ENCODE measurements at regions not wholly inside any gene's neighbourhood (a gene's known extent, or its start where the extent isn't known, plus 50 kb on each side); places are given as distances from the start of the nearest gene placed in this dataset.

GRCh38 chr3:95037927-95038326, 975.1 kb downstream of the NSUN3 start (continued):
- TF ChIP-seq ARID4B (CRISPR knock-in tag; IDR thresholded peaks at IDR 0.05; ENCODE audit: borderline replicate concordance) (no peak), TEAD1 (CRISPR knock-in tag; IDR thresholded peaks at IDR 0.05) (no peak)
- TF ChIP-seq, protein P1, sequence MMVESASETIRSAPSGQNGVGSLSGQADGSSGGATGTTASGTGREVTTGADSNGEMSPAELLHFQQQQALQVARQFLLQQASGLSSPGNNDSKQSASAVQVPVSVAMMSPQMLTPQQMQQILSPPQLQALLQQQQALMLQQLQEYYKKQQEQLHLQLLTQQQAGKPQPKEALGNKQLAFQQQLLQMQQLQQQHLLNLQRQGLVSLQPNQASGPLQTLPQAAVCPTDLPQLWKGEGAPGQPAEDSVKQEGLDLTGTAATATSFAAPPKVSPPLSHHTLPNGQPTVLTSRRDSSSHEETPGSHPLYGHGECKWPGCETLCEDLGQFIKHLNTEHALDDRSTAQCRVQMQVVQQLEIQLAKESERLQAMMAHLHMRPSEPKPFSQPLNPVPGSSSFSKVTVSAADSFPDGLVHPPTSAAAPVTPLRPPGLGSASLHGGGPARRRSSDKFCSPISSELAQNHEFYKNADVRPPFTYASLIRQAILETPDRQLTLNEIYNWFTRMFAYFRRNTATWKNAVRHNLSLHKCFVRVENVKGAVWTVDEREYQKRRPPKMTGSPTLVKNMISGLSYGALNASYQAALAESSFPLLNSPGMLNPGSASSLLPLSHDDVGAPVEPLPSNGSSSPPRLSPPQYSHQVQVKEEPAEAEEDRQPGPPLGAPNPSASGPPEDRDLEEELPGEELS (CRISPR knock-in tag; IDR thresholded peaks at IDR 0.05), result no peak

GRCh38 chr3:95044101-95044500, 981.2 kb downstream of the NSUN3 start:
- no peak for TF ChIP-seq NR1H2 (CRISPR knock-in tag; IDR thresholded peaks at IDR 0.05)
- TF ChIP-seq EMX1 (CRISPR knock-in tag; IDR thresholded peaks at IDR 0.05), result no peak
- TF ChIP-seq, protein P2, sequence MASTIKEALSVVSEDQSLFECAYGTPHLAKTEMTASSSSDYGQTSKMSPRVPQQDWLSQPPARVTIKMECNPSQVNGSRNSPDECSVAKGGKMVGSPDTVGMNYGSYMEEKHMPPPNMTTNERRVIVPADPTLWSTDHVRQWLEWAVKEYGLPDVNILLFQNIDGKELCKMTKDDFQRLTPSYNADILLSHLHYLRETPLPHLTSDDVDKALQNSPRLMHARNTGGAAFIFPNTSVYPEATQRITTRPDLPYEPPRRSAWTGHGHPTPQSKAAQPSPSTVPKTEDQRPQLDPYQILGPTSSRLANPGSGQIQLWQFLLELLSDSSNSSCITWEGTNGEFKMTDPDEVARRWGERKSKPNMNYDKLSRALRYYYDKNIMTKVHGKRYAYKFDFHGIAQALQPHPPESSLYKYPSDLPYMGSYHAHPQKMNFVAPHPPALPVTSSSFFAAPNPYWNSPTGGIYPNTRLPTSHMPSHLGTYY (CRISPR knock-in tag; IDR thresholded peaks at IDR 0.05), result no peak
- no peak for TF ChIP-seq JAZF1 (CRISPR knock-in tag; IDR thresholded peaks at IDR 0.05)
- Mint-ChIP-seq H3K27me3 (ENCODE audit: low read depth) (no peaks in the 10 kb centered on the region), H3K4me3 (no peak overlapping the region), H3K27ac (no peak overlapping the region), H3K9me3 (no peaks in the 10 kb centered on the region), H3K36me3 (no peaks in the 10 kb centered on the region), H3K4me1 (no peaks in the 10 kb centered on the region)
- ATAC-seq (no peak), DNase-seq (ENCODE audit: low spot score) (no peak)
- CTCF ChIA-PET, result no interaction called here
- POLR2A ChIA-PET, result no interaction called here

DNA sequence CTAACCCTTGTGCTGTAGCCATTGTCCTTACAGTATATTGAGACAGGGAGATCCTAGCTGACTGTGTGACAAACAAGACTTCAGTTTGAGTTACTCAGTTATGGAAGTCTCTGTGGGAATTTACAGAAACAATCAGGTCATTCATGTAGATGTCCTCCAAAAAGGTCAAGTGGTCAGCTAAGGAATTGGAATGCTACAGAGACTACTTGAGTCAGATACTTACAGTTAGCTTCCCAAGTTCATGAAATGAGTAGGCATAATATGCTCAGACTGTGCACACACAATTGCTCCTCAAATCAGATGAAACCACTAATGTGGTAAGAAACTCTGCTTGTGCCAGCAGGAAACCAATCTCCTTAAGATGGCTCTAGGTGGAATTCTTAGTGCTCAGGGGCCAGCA, 985.7 kb downstream of the NSUN3 start:
- DNase-seq (ENCODE audit: low spot score), result no peak
- CTCF ChIA-PET, result no interaction called here
- TF ChIP-seq TEAD1 (CRISPR knock-in tag; IDR thresholded peaks at IDR 0.05), result no peak

GRCh38 chr3:95049841-95050240, 987.0 kb downstream of the NSUN3 start:
- no peak overlapping the region for H3K4me3 Mint-ChIP-seq
- TF ChIP-seq SMAD4 (CRISPR knock-in tag; IDR thresholded peaks at IDR 0.05), result no peak
- TF ChIP-seq JAZF1 (CRISPR knock-in tag; IDR thresholded peaks at IDR 0.05), result no peak
- TF ChIP-seq ZNF512 (CRISPR knock-in tag; IDR thresholded peaks at IDR 0.05; ENCODE audit: borderline replicate concordance), result no peak
- TF ChIP-seq, protein P3, sequence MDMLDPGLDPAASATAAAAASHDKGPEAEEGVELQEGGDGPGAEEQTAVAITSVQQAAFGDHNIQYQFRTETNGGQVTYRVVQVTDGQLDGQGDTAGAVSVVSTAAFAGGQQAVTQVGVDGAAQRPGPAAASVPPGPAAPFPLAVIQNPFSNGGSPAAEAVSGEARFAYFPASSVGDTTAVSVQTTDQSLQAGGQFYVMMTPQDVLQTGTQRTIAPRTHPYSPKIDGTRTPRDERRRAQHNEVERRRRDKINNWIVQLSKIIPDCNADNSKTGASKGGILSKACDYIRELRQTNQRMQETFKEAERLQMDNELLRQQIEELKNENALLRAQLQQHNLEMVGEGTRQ (CRISPR knock-in tag; IDR thresholded peaks at IDR 0.05), result no peak
- TF ChIP-seq ZNF263 (CRISPR knock-in tag; IDR thresholded peaks at IDR 0.05; ENCODE audit: low read depth), result no peak
- TF ChIP-seq, protein P4, sequence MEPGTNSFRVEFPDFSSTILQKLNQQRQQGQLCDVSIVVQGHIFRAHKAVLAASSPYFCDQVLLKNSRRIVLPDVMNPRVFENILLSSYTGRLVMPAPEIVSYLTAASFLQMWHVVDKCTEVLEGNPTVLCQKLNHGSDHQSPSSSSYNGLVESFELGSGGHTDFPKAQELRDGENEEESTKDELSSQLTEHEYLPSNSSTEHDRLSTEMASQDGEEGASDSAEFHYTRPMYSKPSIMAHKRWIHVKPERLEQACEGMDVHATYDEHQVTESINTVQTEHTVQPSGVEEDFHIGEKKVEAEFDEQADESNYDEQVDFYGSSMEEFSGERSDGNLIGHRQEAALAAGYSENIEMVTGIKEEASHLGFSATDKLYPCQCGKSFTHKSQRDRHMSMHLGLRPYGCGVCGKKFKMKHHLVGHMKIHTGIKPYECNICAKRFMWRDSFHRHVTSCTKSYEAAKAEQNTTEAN (CRISPR knock-in tag; IDR thresholded peaks at IDR 0.05), result no peak
- TF ChIP-seq ZNF532 (CRISPR knock-in tag; IDR thresholded peaks at IDR 0.05; ENCODE audit: borderline replicate concordance), result no peak

More for the DNA sequence above, 985.7 kb downstream of the NSUN3 start:
- Mint-ChIP-seq H3K4me1 (no peaks in the 10 kb centered on the region), H3K36me3 (no peaks in the 10 kb centered on the region), H3K9me3 (0 out of 2 replicates have a peak, but pooled peaks cover 3% of the 10 kb centered on the region), H3K27ac (no peak overlapping the region), H3K27me3 (ENCODE audit: low read depth) (no peaks in the 10 kb centered on the region), H3K4me3 (no peak overlapping the region)
- ATAC-seq, result no peak
- POLR2A ChIA-PET, result no interaction called here

More at GRCh38 chr3:95049841-95050240, 987.0 kb downstream of the NSUN3 start:
- H3K9me3 Mint-ChIP-seq, result peaks cover 3% of the 10 kb centered on the region; the same call in 1 of the 2 replicates
- H3K4me1 Mint-ChIP-seq, result no peaks in the 10 kb centered on the region
- POLR2A ChIA-PET, result no interaction called here
- CTCF ChIA-PET, result no interaction called here
- H3K27ac Mint-ChIP-seq, result no peak overlapping the region
- no peak for ATAC-seq
- DNase-seq (ENCODE audit: low spot score), result no peak
- H3K27me3 Mint-ChIP-seq (ENCODE audit: low read depth), result no peaks in the 10 kb centered on the region
- no peaks in the 10 kb centered on the region for H3K36me3 Mint-ChIP-seq

Measured in WTC11 (cell line).